CD14-positive monocyte (primary cell): ENCODE measurements at regions not wholly inside any gene's neighbourhood (a gene's known extent, or its start where the extent isn't known, plus 50 kb on each side); places are given as distances from the start of the nearest gene placed in this dataset.

Experiments used
- DNase-seq, 3 donors: peaks; one replicate each; pipeline ENCODE4 v3.0.0-alpha.2; 2011 to 2022
- H2AFZ ChIP-seq: 2 replicates; pipeline ENCODE4 v1.6.0; 2012; ENCODE audit warnings: mild to moderate bottlenecking, low read depth, low read length, inconsistent platforms; ENCODE audit not compliant: insufficient read depth, poor library complexity, severe bottlenecking
- H3K27ac ChIP-seq, 2 donors: 1 replicate in 1 of 2; 2 replicates in 1 of 2; pipeline ENCODE4 v1.5.1; 2012 to 2013; ENCODE audit warnings: low read length in 2 of 2, control low read depth in 1 of 2, inconsistent platforms in 1 of 2, low read depth in 1 of 2, mild to moderate bottlenecking in 1 of 2
- H3K27me3 ChIP-seq, 2 donors: one replicate each; pipeline versions ENCODE4 v1.6.0 to v1.6.1; 2011 to 2013; ENCODE audit warnings: low read length in 2 of 2; ENCODE audit not compliant: control insufficient read depth in 2 of 2, insufficient read depth in 2 of 2
- H3K36me3 ChIP-seq, 2 donors: replicated peaks in 1 of 2; 1 replicate in 1 of 2; 2 replicates in 1 of 2; pipeline versions ENCODE4 v1.5.1 to v1.6.1; 2012 to 2013; ENCODE audit warnings: low read length in 2 of 2, control low read depth in 1 of 2, inconsistent platforms in 1 of 2, mild to moderate bottlenecking in 1 of 2; ENCODE audit not compliant: insufficient read depth in 2 of 2, control insufficient read depth in 1 of 2
- H3K4me1 ChIP-seq, 2 donors: 1 replicate in 1 of 2; 2 replicates in 1 of 2; pipeline versions ENCODE4 v1.5.1 to v1.6.1; 2012 to 2013; ENCODE audit warnings: low read length in 2 of 2, control low read depth in 1 of 2, inconsistent platforms in 1 of 2, mild to moderate bottlenecking in 1 of 2, moderate library complexity in 1 of 2; ENCODE audit not compliant: insufficient read depth in 2 of 2, control insufficient read depth in 1 of 2
- H3K4me2 ChIP-seq: replicated peaks from 2 replicates; pipeline ENCODE3; 2012; ENCODE audit warnings: low read length, moderate library complexity, mild to moderate bottlenecking; ENCODE audit not compliant: poor library complexity, severe bottlenecking; ENCODE audit errors: extremely low read depth
- H3K4me3 ChIP-seq, 3 experiments: fragments of 200-600 bp in 1 of 3; sonication (generic) in 1 of 3; replicated peaks in 1 of 3; 1 replicate in 2 of 3; 2 replicates in 1 of 3; pipeline ENCODE4 v1.5.1; 2011 to 2013; ENCODE audit warnings: low read length in 3 of 3, mild to moderate bottlenecking in 3 of 3, control low read depth in 2 of 3, low read depth in 2 of 3, inconsistent platforms in 1 of 3, moderate library complexity in 1 of 3
- H3K79me2 ChIP-seq: 2 replicates; pipeline ENCODE4 v1.6.0; 2012; ENCODE audit warnings: mild to moderate bottlenecking, control low read depth, inconsistent platforms, low read length, moderate library complexity; ENCODE audit not compliant: insufficient read depth
- H3K9ac ChIP-seq: 2 replicates; pipeline ENCODE4 v1.6.0; 2017; ENCODE audit warnings: low read length, mild to moderate bottlenecking; ENCODE audit not compliant: insufficient read depth, poor library complexity, severe bottlenecking
- H3K9me3 ChIP-seq, 2 donors: replicated peaks in 1 of 2; 1 replicate in 1 of 2; 2 replicates in 1 of 2; pipeline versions ENCODE4 v1.5.1 to v1.6.1; 2012 to 2013; ENCODE audit warnings: low read length in 2 of 2, control low read depth in 1 of 2; ENCODE audit not compliant: control insufficient read depth in 1 of 2, insufficient read depth in 1 of 2
- H4K20me1 ChIP-seq: 2 replicates; pipeline ENCODE4 v1.6.0; 2012; ENCODE audit warnings: mild to moderate bottlenecking, low read length, control low read depth, moderate library complexity; ENCODE audit not compliant: insufficient read depth
- H3K27ac Mint-ChIP-seq, 7 donors: one replicate each; pipeline ENCODE4 v1.8.0; 2020; ENCODE audit warnings: mild to moderate bottlenecking in 7 of 7, mixed read lengths in 7 of 7, moderate library complexity in 6 of 7, inconsistent platforms in 2 of 7
- H3K27me3 Mint-ChIP-seq, 3 donors: one replicate each; pipeline ENCODE4 v1.8.0; 2021 to 2022; ENCODE audit warnings: low read depth in 3 of 3, mild to moderate bottlenecking in 3 of 3, mixed read lengths in 3 of 3, moderate library complexity in 3 of 3, inconsistent platforms in 1 of 3
- H3K36me3 Mint-ChIP-seq, 2 donors: one replicate each; pipeline ENCODE4 v1.8.0; 2020; ENCODE audit warnings: mixed read lengths in 2 of 2, inconsistent platforms in 1 of 2, mild to moderate bottlenecking in 1 of 2
- H3K4me1 Mint-ChIP-seq: one replicate; pipeline ENCODE4 v1.8.0; 2020; ENCODE audit warnings: mild to moderate bottlenecking, mixed read lengths
- H3K4me3 Mint-ChIP-seq, 2 donors: one replicate each; pipeline ENCODE4 v1.8.0; 2020; ENCODE audit warnings: mild to moderate bottlenecking in 2 of 2, mixed read lengths in 2 of 2, moderate library complexity in 1 of 2
- H3K9me3 Mint-ChIP-seq, 7 donors: one replicate each; pipeline ENCODE4 v1.8.0; 2020 to 2022; ENCODE audit warnings: mixed read lengths in 7 of 7, mild to moderate bottlenecking in 6 of 7, moderate library complexity in 6 of 7, inconsistent platforms in 2 of 7
- CTCF ChIP-seq: fragments of 200-600 bp; IDR thresholded peaks from one replicate; pipeline ENCODE4 v1.8.0; 2022; ENCODE audit warnings: antibody characterized with exemption, mild to moderate bottlenecking
- WGBS: methylation state at CpG from one replicate; pipeline ENCODE4 v1.1.5; 2013; ENCODE audit warnings: missing lambda C conversion rate; ENCODE audit not compliant: insufficient coverage; 5-methylcytosine and 5-hydroxymethylcytosine counted together
- intact Hi-C, 2 donors: fragments of 100-400 bp; cut with micrococcal nuclease; formaldehyde crosslinking; loops; one replicate each; pipeline versions ENCODE4 v1.15.0 to v1.15.1; 2023

- intact Hi-C loops = no loop called here
- H3K4me3 Mint-ChIP-seq = no peak overlapping the region
- H3K4me1 Mint-ChIP-seq = no peaks in the 10 kb centered on the region
- Histone ChIP-seq H3K36me3 (no peaks in the 10 kb centered on the region), H2AFZ (no peak overlapping the region), H3K4me3 (no peak overlapping the region), H3K4me1 (no peaks in the 10 kb centered on the region), H3K9me3 (peaks cover 0 to 3% of the 10 kb centered on the region in 2 donors), H3K9ac (no peak overlapping the region), H3K79me2 (no peaks in the 10 kb centered on the region), H3K27me3 (no peaks in the 10 kb centered on the region), H3K4me2 (no peak overlapping the region), H3K27ac (no peak overlapping the region), H4K20me1 (no peaks in the 10 kb centered on the region)
- 100% methylated on average over 1 of the region's 3 CpGs for WGBS
- peaks cover 0 to 13% (median 3%) of the 10 kb centered on the region in 7 donors for H3K9me3 Mint-ChIP-seq
- TF ChIP-seq CTCF = no peak
- peaks cover 0 to 2% (median 2%) of the 10 kb centered on the region in 3 donors for H3K27me3 Mint-ChIP-seq
- H3K36me3 Mint-ChIP-seq = no peaks in the 10 kb centered on the region
- DNase-seq = no peak
- no peak overlapping the region for H3K27ac Mint-ChIP-seq
Observed at GRCh38 chr16:65598621-65599020, 476.8 kb upstream of the CDH11 start.

GRCh38 chr16:65583498-65583897 lies 461.6 kb upstream of the CDH11 start:
- no peaks in the 10 kb centered on the region for H3K36me3 Mint-ChIP-seq

More at GRCh38 chr16:65583498-65583897, 461.6 kb upstream of the CDH11 start:
- H3K9me3 ChIP-seq = no peaks in the 10 kb centered on the region
- H2AFZ ChIP-seq = no peak overlapping the region
- Mint-ChIP-seq H3K27ac (no peak overlapping the region), H3K4me3 (no peak overlapping the region), H3K4me1 (no peaks in the 10 kb centered on the region), H3K27me3 (peaks cover 0 to 4% (median 1%) of the 10 kb centered on the region in 3 donors), H3K9me3 (peaks cover 0 to 3% (median 0%) of the 10 kb centered on the region in 7 donors)
- H3K4me3 ChIP-seq = no peak overlapping the region
- no peak overlapping the region for H3K9ac ChIP-seq
- no peaks in the 10 kb centered on the region for H3K79me2 ChIP-seq
- no peaks in the 10 kb centered on the region for H4K20me1 ChIP-seq
- intact Hi-C loops = no loop called here
- H3K27me3 ChIP-seq = no peaks in the 10 kb centered on the region
- 50% methylated on average over 2 of the region's 3 CpGs for WGBS
- no peaks in the 10 kb centered on the region for H3K36me3 ChIP-seq
- H3K27ac ChIP-seq = no peak overlapping the region
- H3K4me1 ChIP-seq = no peaks in the 10 kb centered on the region
- no peak for DNase-seq
- H3K4me2 ChIP-seq = no peak overlapping the region
- no peak for TF ChIP-seq CTCF
